CD4-positive, CD25-positive, alpha-beta regulatory T cell (primary cell): ENCODE measurements at regions not wholly inside any gene's neighbourhood (a gene's known extent, or its start where the extent isn't known, plus 50 kb on each side); places are given as distances from the start of the nearest gene placed in this dataset.
A peak's percentile ranks its signal among the peaks of the same experiment; 100 is the strongest.

Experiments used
- ATAC-seq, 2 donors: fragments of 150-1000 bp; cut with Tn5 transposase; one replicate each; pipeline ENCODE4 v1.10.0; 2021; ENCODE audit warnings: low read depth in 2 of 2, moderate number of reproducible peaks in 2 of 2, moderate library complexity in 1 of 2
- DNase-seq, 3 donors: peaks; one replicate each; pipeline versions ENCODE4 v3.0.0 to v3.0.0-alpha.2; 2012 to 2022; ENCODE audit warnings: mixed read lengths in 1 of 3
- H3K27ac ChIP-seq: one replicate; pipeline ENCODE4 v1.7.0; 2013; ENCODE audit warnings: mild to moderate bottlenecking, low read length; ENCODE audit not compliant: insufficient read depth, poor library complexity, severe bottlenecking
- H3K27me3 ChIP-seq: one replicate; pipeline ENCODE4 v1.7.0; 2013; ENCODE audit warnings: low read length; ENCODE audit not compliant: control insufficient read depth, insufficient read depth
- H3K36me3 ChIP-seq: one replicate; pipeline ENCODE4 v1.7.0; 2013; ENCODE audit warnings: mild to moderate bottlenecking, low read length, moderate library complexity; ENCODE audit not compliant: control insufficient read depth, insufficient read depth
- H3K4me1 ChIP-seq: 2 replicates; pipeline ENCODE4 v1.7.0; 2013; ENCODE audit warnings: mild to moderate bottlenecking, low read length; ENCODE audit not compliant: insufficient read depth, control insufficient read depth, poor library complexity, severe bottlenecking
- H3K4me3 ChIP-seq: one replicate; pipeline ENCODE4 v1.7.0; 2013; ENCODE audit warnings: low read depth, mild to moderate bottlenecking, low read length, moderate library complexity
- H3K9me3 ChIP-seq, 2 experiments: 1 replicate in 1 of 2; 2 replicates in 1 of 2; pipeline ENCODE4 v1.7.0; 2013; ENCODE audit warnings: low read length in 2 of 2, mild to moderate bottlenecking in 1 of 2, moderate library complexity in 1 of 2; ENCODE audit not compliant: control insufficient read depth in 2 of 2
- H3K27ac Mint-ChIP-seq, 3 donors: one replicate each; pipeline ENCODE4 v1.8.0; 2020 to 2022; ENCODE audit warnings: mild to moderate bottlenecking in 3 of 3, mixed read lengths in 3 of 3, moderate library complexity in 2 of 3
- H3K27me3 Mint-ChIP-seq: one replicate; pipeline ENCODE4 v1.8.0; 2022; ENCODE audit warnings: mild to moderate bottlenecking, mixed read lengths
- H3K36me3 Mint-ChIP-seq: one replicate; pipeline ENCODE4 v1.8.0; 2020; ENCODE audit warnings: mixed read lengths
- H3K4me1 Mint-ChIP-seq, 4 donors: one replicate each; pipeline ENCODE4 v1.8.0; 2020 to 2022; ENCODE audit warnings: mixed read lengths in 4 of 4, mild to moderate bottlenecking in 1 of 4
- H3K4me3 Mint-ChIP-seq, 4 donors: one replicate each; pipeline ENCODE4 v1.8.0; 2020 to 2022; ENCODE audit warnings: mild to moderate bottlenecking in 4 of 4, mixed read lengths in 4 of 4, moderate library complexity in 3 of 4
- H3K9me3 Mint-ChIP-seq, 7 donors: one replicate each; pipeline ENCODE4 v1.8.0; 2020 to 2022; ENCODE audit warnings: mixed read lengths in 7 of 7, mild to moderate bottlenecking in 3 of 7, moderate library complexity in 2 of 7

- Histone ChIP-seq H3K4me3 (no peak overlapping the region), H3K36me3 (no peaks in the 10 kb centered on the region), H3K4me1 (no peaks in the 10 kb centered on the region), H3K27ac (no peak overlapping the region), H3K9me3 (no peaks in the 10 kb centered on the region), H3K27me3 (no peaks in the 10 kb centered on the region)
- ATAC-seq (no peak), DNase-seq (no peak)
- H3K36me3 Mint-ChIP-seq = no peaks in the 10 kb centered on the region
- H3K4me3 Mint-ChIP-seq = no peak overlapping the region
- peaks cover 0 to 5% (median 0%) of the 10 kb centered on the region in 7 donors for H3K9me3 Mint-ChIP-seq
- H3K27ac Mint-ChIP-seq = no peak overlapping the region
- H3K27me3 Mint-ChIP-seq = peaks cover 11% of the 10 kb centered on the region
- H3K4me1 Mint-ChIP-seq = peaks cover 0 to 3% (median 0%) of the 10 kb centered on the region in 4 donors
Observed at GRCh38 chr11:120009938-120010337, 128.0 kb downstream of the TRIM29 start.

GRCh38 chr11:120007144-120007543, 130.8 kb downstream of the TRIM29 start:
- Mint-ChIP-seq H3K27ac (peak overlapping the region in 1 of 3 donors; percentile 21), H3K36me3 (no peaks in the 10 kb centered on the region), H3K4me3 (no peak overlapping the region), H3K4me1 (no peaks in the 10 kb centered on the region), H3K27me3 (peaks cover 7% of the 10 kb centered on the region), H3K9me3 (peaks cover 0 to 3% (median 0%) of the 10 kb centered on the region in 7 donors)
- DNase-seq = no peak
- H3K9me3 ChIP-seq = no peaks in the 10 kb centered on the region
- H3K36me3 ChIP-seq = no peaks in the 10 kb centered on the region
- H3K4me3 ChIP-seq = no peak overlapping the region
- no peak for ATAC-seq
- H3K27me3 ChIP-seq = no peaks in the 10 kb centered on the region
- no peak overlapping the region for H3K27ac ChIP-seq
- no peaks in the 10 kb centered on the region for H3K4me1 ChIP-seq

GRCh38 chr11:120004723-120005122, 133.2 kb downstream of the TRIM29 start:
- Mint-ChIP-seq H3K27me3 (peaks cover 12% of the 10 kb centered on the region), H3K36me3 (no peaks in the 10 kb centered on the region)
- ATAC-seq = no peak

GRCh38 chr11:120001178-120002090, 136.5 kb downstream of the TRIM29 start:
- no peak for ATAC-seq
- Mint-ChIP-seq H3K36me3 (no peaks in the 10 kb centered on the region), H3K4me3 (no peak overlapping the region), H3K27me3 (peaks cover 12% of the 10 kb centered on the region), H3K4me1 (no peaks in the 10 kb centered on the region), H3K9me3 (peaks cover 0 to 3% (median 0%) of the 10 kb centered on the region in 7 donors), H3K27ac (no peak overlapping the region)
- Histone ChIP-seq H3K27me3 (no peaks in the 10 kb centered on the region), H3K9me3 (no peaks in the 10 kb centered on the region), H3K36me3 (no peaks in the 10 kb centered on the region), H3K27ac (no peak overlapping the region), H3K4me1 (no peaks in the 10 kb centered on the region), H3K4me3 (no peak overlapping the region)
- no peak for DNase-seq

More at GRCh38 chr11:120004723-120005122, 133.2 kb downstream of the TRIM29 start:
- Mint-ChIP-seq H3K4me3 (no peak overlapping the region), H3K9me3 (peaks cover 0 to 3% (median 0%) of the 10 kb centered on the region in 7 donors), H3K4me1 (no peaks in the 10 kb centered on the region), H3K27ac (no peak overlapping the region)
- Histone ChIP-seq H3K36me3 (no peaks in the 10 kb centered on the region), H3K4me1 (no peaks in the 10 kb centered on the region), H3K9me3 (no peaks in the 10 kb centered on the region), H3K4me3 (no peak overlapping the region), H3K27me3 (no peaks in the 10 kb centered on the region), H3K27ac (no peak overlapping the region)
- DNase-seq = no peak

GRCh38 chr11:119999220-119999619, 138.7 kb downstream of the TRIM29 start:
- no peak overlapping the region for H3K4me3 Mint-ChIP-seq
- ATAC-seq (no peak), DNase-seq (peak in 1 of 3 donors; percentile 1)
- Histone ChIP-seq H3K27ac (no peak overlapping the region), H3K36me3 (no peaks in the 10 kb centered on the region), H3K4me1 (no peaks in the 10 kb centered on the region), H3K4me3 (no peak overlapping the region), H3K27me3 (no peaks in the 10 kb centered on the region), H3K9me3 (no peaks in the 10 kb centered on the region)
- H3K27me3 Mint-ChIP-seq = peaks cover 12% of the 10 kb centered on the region
- no peaks in the 10 kb centered on the region for H3K36me3 Mint-ChIP-seq
- H3K4me1 Mint-ChIP-seq = no peaks in the 10 kb centered on the region
- H3K27ac Mint-ChIP-seq = no peak overlapping the region
- H3K9me3 Mint-ChIP-seq = peaks cover 0 to 4% (median 0%) of the 10 kb centered on the region in 7 donors

- Histone ChIP-seq H3K27me3 (no peaks in the 10 kb centered on the region), H3K36me3 (no peaks in the 10 kb centered on the region), H3K27ac (no peak overlapping the region), H3K4me3 (no peak overlapping the region), H3K4me1 (no peaks in the 10 kb centered on the region), H3K9me3 (no peaks in the 10 kb centered on the region)
- H3K4me3 Mint-ChIP-seq = no peak overlapping the region
- H3K36me3 Mint-ChIP-seq = no peaks in the 10 kb centered on the region
- DNase-seq (no peak), ATAC-seq (no peak)
- H3K9me3 Mint-ChIP-seq = peaks cover 0 to 2% (median 0%) of the 10 kb centered on the region in 7 donors
- no peaks in the 10 kb centered on the region for H3K4me1 Mint-ChIP-seq
- H3K27ac Mint-ChIP-seq = no peak overlapping the region
- peaks cover 12% of the 10 kb centered on the region for H3K27me3 Mint-ChIP-seq
Observed at GRCh38 chr11:119996556-119996955, 141.4 kb downstream of the TRIM29 start.

GRCh38 chr11:119995730-119996491, 142.0 kb downstream of the TRIM29 start:
- H3K4me3 ChIP-seq = no peak overlapping the region
- no peak for ATAC-seq
- H3K4me1 Mint-ChIP-seq = no peaks in the 10 kb centered on the region
- no peaks in the 10 kb centered on the region for H3K36me3 Mint-ChIP-seq
- DNase-seq = no peak
- no peak overlapping the region for H3K27ac ChIP-seq
- no peaks in the 10 kb centered on the region for H3K36me3 ChIP-seq
- H3K4me3 Mint-ChIP-seq = no peak overlapping the region
- peaks cover 12% of the 10 kb centered on the region for H3K27me3 Mint-ChIP-seq
- no peak overlapping the region for H3K27ac Mint-ChIP-seq
- no peaks in the 10 kb centered on the region for H3K27me3 ChIP-seq
- H3K9me3 Mint-ChIP-seq = peaks cover 0 to 2% (median 0%) of the 10 kb centered on the region in 7 donors
- H3K4me1 ChIP-seq = no peaks in the 10 kb centered on the region
- H3K9me3 ChIP-seq = no peaks in the 10 kb centered on the region
